ENCODE measurements at regions not wholly inside any gene's neighbourhood (a gene's known extent, or its start where the extent isn't known, plus 50 kb on each side); places are given as distances from the start of the nearest gene placed in this dataset.

GRCh38 chr6:153758516-153758915 lies 280.5 kb upstream of the OPRM1 start:
- no peak for TF ChIP-seq CTCF (IDR thresholded peaks at IDR 0.05; ENCODE audit: insufficient read depth, low read depth, low read length)
- no peak for TF ChIP-seq EZH2 (IDR thresholded peaks at IDR 0.05; ENCODE audit: insufficient read depth, low read length)
